Activated B cell treated with CpG ODN at 0.5 μM for 24 hours (primary cell): ENCODE measurements at regions not wholly inside any gene's neighbourhood (a gene's known extent, or its start where the extent isn't known, plus 50 kb on each side); places are given as distances from the start of the nearest gene placed in this dataset.

Experiments
- ATAC-seq: fragments of 200-7000 bp; cut with Tn5 transposase; one replicate; pipeline ENCODE4 v1.10.0; 2021; ENCODE audit warnings: low read depth, mild to moderate bottlenecking, moderate library complexity
- CTCF ChIA-PET: fragments of 350-600 bp; sonication (Branson Sonifier 250); formaldehyde crosslinking; loops from one replicate; lab custom pipeline; 2021; ENCODE audit warnings: antibody characterized with exemption; lab: Charles Lee
- POLR2A ChIA-PET: fragments of 350-600 bp; sonication (Branson Sonifier 250); formaldehyde crosslinking; loops from one replicate; lab custom pipeline; 2021; ENCODE audit warnings: antibody characterized with exemption; lab: Charles Lee
- DNase-seq: peaks from one replicate; pipeline ENCODE4 v3.0.0; 2022
- H3K27ac Mint-ChIP-seq: one replicate; pipeline ENCODE4 v1.8.0; 2020; ENCODE audit warnings: mixed read lengths
- H3K27me3 Mint-ChIP-seq: one replicate; pipeline ENCODE4 v1.8.0; 2021; ENCODE audit warnings: mixed read lengths
- H3K36me3 Mint-ChIP-seq: one replicate; pipeline ENCODE4 v1.8.0; 2021; ENCODE audit warnings: low read depth, mixed read lengths
- H3K4me1 Mint-ChIP-seq: one replicate; pipeline ENCODE4 v1.8.0; 2021; ENCODE audit warnings: mixed read lengths
- H3K4me3 Mint-ChIP-seq: one replicate; pipeline ENCODE4 v1.8.0; 2020; ENCODE audit warnings: mild to moderate bottlenecking, mixed read lengths
- H3K9me3 Mint-ChIP-seq: one replicate; pipeline ENCODE4 v1.8.0; 2020; ENCODE audit warnings: mixed read lengths
- CTCF ChIP-seq: fragments of 200-600 bp; IDR thresholded peaks from one replicate; pipeline ENCODE4 v1.8.0; 2022; ENCODE audit warnings: antibody characterized with exemption, mild to moderate bottlenecking
- intact Hi-C: fragments of 100-400 bp; cut with micrococcal nuclease; formaldehyde crosslinking; loops from one replicate; pipeline ENCODE4 v1.15.1; 2024

- intact Hi-C loops: no loop called here
- no peaks in the 10 kb centered on the region for H3K9me3 Mint-ChIP-seq
- CTCF ChIA-PET: interaction anchor here (1.2 kb wide), 1 partner anchor 120 kb away, joined by 3 read pairs; no protein-coding TSS in a partner anchor
- ATAC-seq (no peak), DNase-seq (no peak)
- no peak for TF ChIP-seq CTCF
- POLR2A ChIA-PET: interaction anchor here (1.6 kb wide), 1 partner anchor 120 kb away, joined by 4 read pairs; no protein-coding TSS in a partner anchor
- no peak overlapping the region for H3K27ac Mint-ChIP-seq
- no peaks in the 10 kb centered on the region for H3K36me3 Mint-ChIP-seq
- H3K4me1 Mint-ChIP-seq: peaks cover 7% of the 10 kb centered on the region
- H3K4me3 Mint-ChIP-seq: no peak overlapping the region
- H3K27me3 Mint-ChIP-seq: peaks cover 2% of the 10 kb centered on the region
Measured at GRCh38 chr1:43043695-43044094, 85.0 kb upstream of the SLC2A1 start.

GRCh38 chr1:43042773-43043457 lies 84.2 kb upstream of the SLC2A1 start:
- H3K4me1 Mint-ChIP-seq: peaks cover 7% of the 10 kb centered on the region
- H3K36me3 Mint-ChIP-seq: no peaks in the 10 kb centered on the region
- TF ChIP-seq CTCF: no peak
- intact Hi-C loops: no loop called here
- ChIA-PET CTCF (interaction anchor here (1.2 to 2.5 kb wide), 2 partner anchors 31 to 120 kb away, joined by 3 to 9 read pairs; no protein-coding TSS in a partner anchor), POLR2A (interaction anchor here (1.6 kb wide), 1 partner anchor 119 kb away, joined by 4 read pairs; no protein-coding TSS in a partner anchor)
- no peak for ATAC-seq
- peaks cover 2% of the 10 kb centered on the region for H3K27me3 Mint-ChIP-seq
- no peak overlapping the region for H3K4me3 Mint-ChIP-seq
- no peak for DNase-seq
- no peaks in the 10 kb centered on the region for H3K9me3 Mint-ChIP-seq
- no peak overlapping the region for H3K27ac Mint-ChIP-seq

DNA sequence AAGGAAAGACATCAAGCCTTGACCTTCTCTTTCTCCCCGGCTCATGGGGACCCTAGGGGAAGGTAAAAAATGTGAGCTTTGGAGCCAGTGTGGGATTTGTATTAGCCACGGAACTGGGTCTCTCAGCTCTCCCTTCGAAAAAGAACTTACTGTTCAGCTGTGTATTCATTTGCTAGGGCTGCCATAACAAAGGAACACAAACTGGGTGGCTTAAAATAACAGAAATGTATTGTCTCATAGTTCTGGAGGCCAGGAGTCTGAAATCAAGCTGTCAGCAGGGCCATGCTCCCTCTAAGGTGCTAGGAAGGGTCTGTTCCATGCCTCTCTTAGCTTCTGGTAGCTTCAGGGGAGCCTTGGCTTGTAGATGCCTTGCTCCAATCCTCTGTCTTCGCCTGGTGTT lies 83.5 kb upstream of the SLC2A1 start:
- no peaks in the 10 kb centered on the region for H3K36me3 Mint-ChIP-seq

GRCh38 chr1:43041591-43041990 lies 82.9 kb upstream of the SLC2A1 start:
- no peaks in the 10 kb centered on the region for H3K36me3 Mint-ChIP-seq
- ChIA-PET POLR2A (no interaction called here), CTCF (interaction anchor here (1.6 to 2.5 kb wide), 3 partner anchors 32 to 129 kb away, joined by 3 to 9 read pairs (median 7); no protein-coding TSS in a partner anchor)
- H3K27me3 Mint-ChIP-seq: peaks cover 2% of the 10 kb centered on the region
- ATAC-seq: no peak
- no peaks in the 10 kb centered on the region for H3K9me3 Mint-ChIP-seq
- intact Hi-C loops: no loop called here
- H3K4me1 Mint-ChIP-seq: peaks cover 7% of the 10 kb centered on the region
- H3K4me3 Mint-ChIP-seq: no peak overlapping the region
- no peak overlapping the region for H3K27ac Mint-ChIP-seq
- no peak for DNase-seq
- no peak for TF ChIP-seq CTCF

More for the DNA sequence above, 83.5 kb upstream of the SLC2A1 start:
- peaks cover 2% of the 10 kb centered on the region for H3K27me3 Mint-ChIP-seq
- no peak for TF ChIP-seq CTCF
- DNase-seq (no peak), ATAC-seq (no peak)
- no peak overlapping the region for H3K4me3 Mint-ChIP-seq
- H3K9me3 Mint-ChIP-seq: no peaks in the 10 kb centered on the region
- intact Hi-C loops: no loop called here
- H3K4me1 Mint-ChIP-seq: peaks cover 7% of the 10 kb centered on the region
- ChIA-PET POLR2A (interaction anchor here (1.6 kb wide), 1 partner anchor 118 kb away, joined by 4 read pairs; no protein-coding TSS in a partner anchor), CTCF (interaction anchor here (1.7 to 2.5 kb wide), 2 partner anchors 31 to 119 kb away, joined by 7 to 9 read pairs; no protein-coding TSS in a partner anchor)
- H3K27ac Mint-ChIP-seq: no peak overlapping the region
